ENCODE measurements at regions not wholly inside any gene's neighbourhood (a gene's known extent, or its start where the extent isn't known, plus 50 kb on each side); places are given as distances from the start of the nearest gene placed in this dataset.

GRCh38 chr3:43212914-43213611, 73.3 kb upstream of the SNRK start:
- ATAC-seq (no peak), DNase-seq (ENCODE audit: missing footprints) (no peak)
- intact Hi-C loops (cut with DNase I) = loop anchor here (10.0 kb wide), 1 partner anchor 72 kb away; the partner anchor contains the start of gene SNRK

- DNase-seq (ENCODE audit: missing footprints) (no peak), ATAC-seq (no peak)
- intact Hi-C loops (cut with DNase I) = loop anchor here (10.0 kb wide), 1 partner anchor 73 kb away; the partner anchor contains the start of gene SNRK
These were observed 74.7 kb upstream of the SNRK start for GRCh38 chr3:43211681-43212080.

- intact Hi-C loops (cut with DNase I) = loop anchor here (10.0 kb wide), 1 partner anchor 74 kb away; the partner anchor contains the start of gene SNRK
- ATAC-seq (peak; percentile 73), DNase-seq (ENCODE audit: missing footprints) (no peak)
These were observed 76.0 kb upstream of the SNRK start for GRCh38 chr3:43210049-43211027.

GRCh38 chr3:43207628-43208085, 78.7 kb upstream of the SNRK start:
- no peak for ATAC-seq
- intact Hi-C loops (cut with DNase I) = no loop called here
- no peak for DNase-seq (ENCODE audit: missing footprints)

GRCh38 chr3:43206632-43207031, 79.7 kb upstream of the SNRK start:
- intact Hi-C loops (cut with DNase I) = no loop called here
- ATAC-seq (no peak), DNase-seq (ENCODE audit: missing footprints) (no peak)

- DNase-seq (ENCODE audit: missing footprints) (no peak), ATAC-seq (no peak)
- intact Hi-C loops (cut with DNase I) = no loop called here
These were observed 80.2 kb upstream of the SNRK start for GRCh38 chr3:43206105-43206504.

- ATAC-seq (no peak), DNase-seq (ENCODE audit: missing footprints) (no peak)
- intact Hi-C loops (cut with DNase I) = no loop called here
These were observed 83.3 kb upstream of the SNRK start for GRCh38 chr3:43203022-43203421.

- DNase-seq (ENCODE audit: missing footprints) (no peak), ATAC-seq (no peak)
- intact Hi-C loops (cut with DNase I) = no loop called here
These were observed 84.8 kb upstream of the SNRK start for GRCh38 chr3:43201581-43201980.

- DNase-seq (ENCODE audit: missing footprints) (no peak), ATAC-seq (no peak)
- intact Hi-C loops (cut with DNase I) = no loop called here
These were observed 86.6 kb upstream of the SNRK start for GRCh38 chr3:43199645-43200306.

- intact Hi-C loops (cut with DNase I) = no loop called here
- DNase-seq (ENCODE audit: missing footprints) (no peak), ATAC-seq (no peak)
These were observed 87.3 kb upstream of the SNRK start for GRCh38 chr3:43198791-43199644.

- ATAC-seq (no peak), DNase-seq (ENCODE audit: missing footprints) (no peak)
- intact Hi-C loops (cut with DNase I) = no loop called here
These were observed 88.0 kb upstream of the SNRK start for GRCh38 chr3:43198301-43198700.

GRCh38 chr3:43197181-43197580, 89.2 kb upstream of the SNRK start:
- no peak for DNase-seq (ENCODE audit: missing footprints)
- intact Hi-C loops (cut with DNase I) = no loop called here
- ATAC-seq = no peak

- intact Hi-C loops (cut with DNase I) = no loop called here
- DNase-seq (ENCODE audit: missing footprints) (no peak), ATAC-seq (no peak)
These were observed 89.6 kb upstream of the SNRK start for GRCh38 chr3:43196721-43197120.

GRCh38 chr3:43195115-43195498, 89.2 kb upstream of the POMGNT2 start:
- intact Hi-C loops (cut with DNase I) = no loop called here
- DNase-seq (ENCODE audit: missing footprints) = no peak
- ATAC-seq = no peak

GRCh38 chr3:43194490-43195114, 88.7 kb upstream of the POMGNT2 start:
- DNase-seq (ENCODE audit: missing footprints) = no peak
- intact Hi-C loops (cut with DNase I) = no loop called here
- no peak for ATAC-seq

- ATAC-seq = no peak
- DNase-seq (ENCODE audit: missing footprints) = no peak
- intact Hi-C loops (cut with DNase I) = no loop called here
These were observed 88.2 kb upstream of the POMGNT2 start for GRCh38 chr3:43194069-43194468.

- intact Hi-C loops (cut with DNase I) = no loop called here
- DNase-seq (ENCODE audit: missing footprints) = no peak
- no peak for ATAC-seq
These were observed 86.1 kb upstream of the POMGNT2 start for GRCh38 chr3:43192028-43192427.

GRCh38 chr3:43191116-43191515, 85.2 kb upstream of the POMGNT2 start:
- ATAC-seq (no peak), DNase-seq (ENCODE audit: missing footprints) (no peak)
- intact Hi-C loops (cut with DNase I) = no loop called here
